Suprapubic skin (tissue), 4 donors: ENCODE measurements at regions not wholly inside any gene's neighbourhood (a gene's known extent, or its start where the extent isn't known, plus 50 kb on each side); places are given as distances from the start of the nearest gene placed in this dataset.

Experiments used
- POLR2A ChIP-seq, 2 donors: fragments of 450-650 bp; IDR thresholded peaks; one replicate each; pipeline ENCODE4 v1.6.1; 2017; ENCODE audit warnings: antibody characterized with exemption in 2 of 2, mild to moderate bottlenecking in 2 of 2, moderate library complexity in 2 of 2
- POLR2AphosphoS5 ChIP-seq, 3 donors: sonication (generic); formaldehyde crosslinking; IDR thresholded peaks; one replicate each; pipeline ENCODE4 v1.6.1; 2017; ENCODE audit warnings: antibody characterized with exemption in 3 of 3
- TF ChIP-seq, protein P1 (sequence below), 2 donors: fragments of 200-600 bp in 1 of 2; fragments of 450-650 bp in 1 of 2; sonication (generic) in 1 of 2; IDR thresholded peaks; one replicate each; pipeline ENCODE4 v1.5.1; 2016 to 2019; ENCODE audit warnings: antibody characterized with exemption in 2 of 2, mild to moderate bottlenecking in 1 of 2, moderate library complexity in 1 of 2

DNA sequence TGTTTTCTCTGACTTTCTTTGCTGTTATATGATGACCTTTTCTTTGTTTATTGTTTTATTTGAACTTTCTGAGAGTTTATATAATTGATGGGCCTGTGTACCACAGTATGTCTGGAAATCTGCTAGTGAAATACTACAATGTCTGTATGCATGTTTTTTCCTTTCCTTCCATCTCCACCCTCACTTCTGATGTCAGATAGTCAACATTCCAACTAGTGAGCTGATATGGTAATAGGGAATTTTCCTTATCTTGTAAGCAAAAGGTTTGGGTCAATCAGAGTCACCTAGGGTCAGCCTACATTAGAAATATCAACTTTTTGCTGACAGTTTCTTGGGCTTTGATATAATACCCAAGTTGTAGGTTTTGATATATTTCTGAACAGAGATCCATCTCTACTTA is 103.2 kb downstream of the MAT2B start:
- TF ChIP-seq, protein P1, sequence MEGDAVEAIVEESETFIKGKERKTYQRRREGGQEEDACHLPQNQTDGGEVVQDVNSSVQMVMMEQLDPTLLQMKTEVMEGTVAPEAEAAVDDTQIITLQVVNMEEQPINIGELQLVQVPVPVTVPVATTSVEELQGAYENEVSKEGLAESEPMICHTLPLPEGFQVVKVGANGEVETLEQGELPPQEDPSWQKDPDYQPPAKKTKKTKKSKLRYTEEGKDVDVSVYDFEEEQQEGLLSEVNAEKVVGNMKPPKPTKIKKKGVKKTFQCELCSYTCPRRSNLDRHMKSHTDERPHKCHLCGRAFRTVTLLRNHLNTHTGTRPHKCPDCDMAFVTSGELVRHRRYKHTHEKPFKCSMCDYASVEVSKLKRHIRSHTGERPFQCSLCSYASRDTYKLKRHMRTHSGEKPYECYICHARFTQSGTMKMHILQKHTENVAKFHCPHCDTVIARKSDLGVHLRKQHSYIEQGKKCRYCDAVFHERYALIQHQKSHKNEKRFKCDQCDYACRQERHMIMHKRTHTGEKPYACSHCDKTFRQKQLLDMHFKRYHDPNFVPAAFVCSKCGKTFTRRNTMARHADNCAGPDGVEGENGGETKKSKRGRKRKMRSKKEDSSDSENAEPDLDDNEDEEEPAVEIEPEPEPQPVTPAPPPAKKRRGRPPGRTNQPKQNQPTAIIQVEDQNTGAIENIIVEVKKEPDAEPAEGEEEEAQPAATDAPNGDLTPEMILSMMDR (IDR thresholded peaks at IDR 0.05): no peak
- TF ChIP-seq POLR2A (IDR thresholded peaks at IDR 0.05) (no peak), POLR2AphosphoS5 (IDR thresholded peaks at IDR 0.05) (no peak)
